WTC11 (cell line): ENCODE measurements at regions not wholly inside any gene's neighbourhood (a gene's known extent, or its start where the extent isn't known, plus 50 kb on each side); places are given as distances from the start of the nearest gene placed in this dataset.
A peak's percentile ranks its signal among the peaks of the same experiment; 100 is the strongest.

Experiments
- ATAC-seq: fragments of 200-7000 bp; cut with Tn5 transposase; 2 replicates; pipeline ENCODE4 v1.10.0; 2021; ENCODE audit warnings: mild to moderate bottlenecking, moderate library complexity
- CTCF ChIA-PET: fragments of 300-600 bp; sonication (Branson Sonifier 250); formaldehyde crosslinking; loops from one replicate; lab custom pipeline; 2021; ENCODE audit warnings: antibody characterized with exemption; lab: Charles Lee
- POLR2A ChIA-PET: fragments of 350-600 bp; sonication (Branson Sonifier 250); formaldehyde crosslinking; loops from one replicate; lab custom pipeline; 2021; ENCODE audit warnings: antibody characterized with exemption; lab: Charles Lee
- DNase-seq: peaks from one replicate; pipeline ENCODE4 v3.0.0; 2021; ENCODE audit warnings: low spot score
- H3K27ac Mint-ChIP-seq: 2 replicates; pipeline ENCODE4 v1.8.0; 2021; ENCODE audit warnings: mixed read lengths
- H3K27me3 Mint-ChIP-seq: 2 replicates; pipeline ENCODE4 v1.8.0; 2021; ENCODE audit warnings: low read depth, mild to moderate bottlenecking, moderate library complexity, mixed read lengths
- H3K36me3 Mint-ChIP-seq: 2 replicates; pipeline ENCODE4 v1.8.0; 2021; ENCODE audit warnings: mixed read lengths
- H3K4me1 Mint-ChIP-seq: 2 replicates; pipeline ENCODE4 v1.8.0; 2022; ENCODE audit warnings: mixed read lengths
- H3K4me3 Mint-ChIP-seq: 2 replicates; pipeline ENCODE4 v1.8.0; 2021; ENCODE audit warnings: mild to moderate bottlenecking, moderate library complexity, mixed read lengths
- H3K9me3 Mint-ChIP-seq: 2 replicates; pipeline ENCODE4 v1.8.0; 2021; ENCODE audit warnings: mixed read lengths
- AFF4 ChIP-seq: sonication (generic); formaldehyde crosslinking; IDR thresholded peaks from 2 replicates; pipeline ENCODE4 v1.8.1; 2023; ENCODE audit warnings: mild to moderate bottlenecking, missing genetic modification reagents, borderline replicate concordance
- ATF1 ChIP-seq: sonication (generic); formaldehyde crosslinking; IDR thresholded peaks from 2 replicates; pipeline ENCODE4 v1.8.1; 2023; ENCODE audit warnings: mild to moderate bottlenecking, moderate library complexity, missing genetic modification reagents
- CBFB ChIP-seq: sonication (generic); formaldehyde crosslinking; IDR thresholded peaks from 2 replicates; pipeline ENCODE4 v1.8.1; 2022; ENCODE audit warnings: mild to moderate bottlenecking, low read depth, missing genetic modification reagents
- CREB1 ChIP-seq: sonication (generic); formaldehyde crosslinking; IDR thresholded peaks from 2 replicates; pipeline ENCODE4 v1.8.0; 2023; ENCODE audit warnings: mild to moderate bottlenecking, missing genetic modification reagents
- CREM ChIP-seq: sonication (generic); formaldehyde crosslinking; IDR thresholded peaks from 2 replicates; pipeline ENCODE4 v1.8.1; 2022; ENCODE audit warnings: mild to moderate bottlenecking, missing genetic modification reagents, moderate library complexity
- E2F4 ChIP-seq: sonication (generic); formaldehyde crosslinking; IDR thresholded peaks from 2 replicates; pipeline ENCODE4 v1.8.1; 2022; ENCODE audit warnings: low read depth, mild to moderate bottlenecking, moderate library complexity, missing genetic modification reagents, borderline replicate concordance
- ESRRA ChIP-seq: sonication (generic); formaldehyde crosslinking; IDR thresholded peaks from 2 replicates; pipeline ENCODE4 v1.8.1; 2022; ENCODE audit warnings: mild to moderate bottlenecking, missing genetic modification reagents, borderline replicate concordance
- FOXK1 ChIP-seq: sonication (generic); formaldehyde crosslinking; IDR thresholded peaks from 2 replicates; pipeline ENCODE4 v1.8.0; 2022; ENCODE audit warnings: mild to moderate bottlenecking, moderate library complexity, missing genetic modification reagents
- HMGA2 ChIP-seq: fragments of 250-450 bp; sonication (Bioruptor Pico); IDR thresholded peaks from 2 replicates; pipeline ENCODE4 v1.4.0; 2021; ENCODE audit warnings: mild to moderate bottlenecking, moderate library complexity
- IRF1 ChIP-seq: sonication (generic); formaldehyde crosslinking; IDR thresholded peaks from 2 replicates; pipeline ENCODE4 v1.8.0; 2023; ENCODE audit warnings: missing genetic modification reagents
- NFATC4 ChIP-seq: fragments of 250-450 bp; sonication (Bioruptor Pico); IDR thresholded peaks from 2 replicates; pipeline ENCODE4 v1.9.0; 2021; ENCODE audit warnings: mild to moderate bottlenecking
- SP1 ChIP-seq: sonication (generic); formaldehyde crosslinking; conservative IDR thresholded peaks from 2 replicates; pipeline ENCODE4 v1.8.1; 2022; ENCODE audit warnings: missing genetic modification reagents
- TEAD1 ChIP-seq: sonication (generic); formaldehyde crosslinking; IDR thresholded peaks from 2 replicates; pipeline ENCODE4 v1.8.0; 2022; ENCODE audit warnings: mild to moderate bottlenecking, missing genetic modification reagents
- TEAD4 ChIP-seq: sonication (generic); formaldehyde crosslinking; IDR thresholded peaks from 2 replicates; pipeline ENCODE4 v1.8.0; 2022; ENCODE audit warnings: mild to moderate bottlenecking, missing genetic modification reagents
- USF2 ChIP-seq: sonication (generic); formaldehyde crosslinking; IDR thresholded peaks from 2 replicates; pipeline ENCODE4 v1.8.1; 2023; ENCODE audit warnings: mild to moderate bottlenecking, missing genetic modification reagents, moderate library complexity
- ZNF281 ChIP-seq: sonication (generic); formaldehyde crosslinking; IDR thresholded peaks from 2 replicates; pipeline ENCODE4 v1.8.0; 2023; ENCODE audit warnings: mild to moderate bottlenecking, missing genetic modification reagents
- ZNF317 ChIP-seq: sonication (generic); formaldehyde crosslinking; IDR thresholded peaks from 2 replicates; pipeline ENCODE4 v1.8.1; 2023; ENCODE audit warnings: low read depth, mild to moderate bottlenecking, moderate library complexity, missing genetic modification reagents, borderline replicate concordance
- ZNF396 ChIP-seq: fragments of 250-450 bp; sonication (Bioruptor Pico); IDR thresholded peaks from 2 replicates; pipeline ENCODE4 v1.8.0; 2021; ENCODE audit warnings: mild to moderate bottlenecking, moderate library complexity, borderline replicate concordance
- ZSCAN18 ChIP-seq: fragments of 250-450 bp; sonication (Bioruptor Pico); IDR thresholded peaks from 2 replicates; pipeline ENCODE4 v2.1.2; 2022; ENCODE audit warnings: mild to moderate bottlenecking, moderate library complexity

- DNase-seq, result no peak
- H3K9me3 Mint-ChIP-seq, result peaks cover 4% of the 10 kb centered on the region
- TF ChIP-seq CREM (CRISPR knock-in tag), result no peak
- TF ChIP-seq SP1 (CRISPR knock-in tag), result no peak
- no peak for TF ChIP-seq CREB1 (CRISPR knock-in tag)
- TF ChIP-seq E2F4 (CRISPR knock-in tag), result no peak
- no peak for TF ChIP-seq ZNF396
- TF ChIP-seq FOXK1, result no peak
- no peak for TF ChIP-seq AFF4 (CRISPR knock-in tag)
- no peak for TF ChIP-seq USF2 (CRISPR knock-in tag)
- TF ChIP-seq ZNF317 (CRISPR knock-in tag), result no peak
- no peak for TF ChIP-seq NFATC4 (CRISPR knock-in tag)
- TF ChIP-seq TEAD1 (CRISPR knock-in tag), result no peak
- no peak overlapping the region for H3K4me3 Mint-ChIP-seq
- no peak for ATAC-seq
- ChIA-PET POLR2A (no interaction called here), CTCF (no interaction called here)
- no peaks in the 10 kb centered on the region for H3K36me3 Mint-ChIP-seq
- no peaks in the 10 kb centered on the region for H3K4me1 Mint-ChIP-seq
- H3K27me3 Mint-ChIP-seq, result no peaks in the 10 kb centered on the region
- H3K27ac Mint-ChIP-seq, result no peak overlapping the region
Observed at GRCh38 chr3:148532326-148532725, 165.4 kb upstream of the AGTR1 start.

GRCh38 chr3:148532774-148533173 lies 164.9 kb upstream of the AGTR1 start:
- Mint-ChIP-seq H3K27me3 (no peaks in the 10 kb centered on the region), H3K4me3 (no peak overlapping the region), H3K4me1 (no peaks in the 10 kb centered on the region), H3K36me3 (no peaks in the 10 kb centered on the region), H3K27ac (no peak overlapping the region), H3K9me3 (0 out of 2 replicates have a peak, but pooled peaks cover under 1% of the 10 kb centered on the region)
- TF ChIP-seq ZSCAN18 (CRISPR knock-in tag) (no peak), ZNF281 (CRISPR knock-in tag) (no peak), ATF1 (CRISPR knock-in tag) (no peak), CBFB (no peak), IRF1 (no peak), TEAD4 (no peak), HMGA2 (CRISPR knock-in tag) (peak; percentile 96), ESRRA (no peak)
- ChIA-PET CTCF (no interaction called here), POLR2A (no interaction called here)
- ATAC-seq (no peak), DNase-seq (no peak)
